ENCODE measurements at regions not wholly inside any gene's neighbourhood (a gene's known extent, or its start where the extent isn't known, plus 50 kb on each side); places are given as distances from the start of the nearest gene placed in this dataset.

- H3K36me3 ChIP-seq (replicated peaks in 1 of 2; ENCODE audit: control insufficient read depth in 1 of 2, insufficient read depth in 2 of 2, low read length in 1 of 2), result no peaks in the 10 kb centered on the region
- H3K9ac ChIP-seq, result no peak overlapping the region
- ChIA-PET POLR2A (no interaction called here), CTCF (no interaction called here)
- H3K9me3 ChIP-seq, result no peaks in the 10 kb centered on the region
- H2AFZ ChIP-seq (ENCODE audit: low read depth), result no peak overlapping the region
- H3K9me2 ChIP-seq, result no peaks in the 10 kb centered on the region
- no peak for TF ChIP-seq RXRA (IDR thresholded peaks at IDR 0.05; ENCODE audit: borderline replicate concordance, low read depth)
- TF ChIP-seq GATA2 (CRISPR knock-in tag; IDR thresholded peaks at IDR 0.05), result no peak
- no peak for TF ChIP-seq USF1 (IDR thresholded peaks at IDR 0.05; ENCODE audit: borderline replicate concordance, low read depth)
- TF ChIP-seq YY1 (IDR thresholded peaks at IDR 0.05; ENCODE audit: low read depth), result no peak
- no peak for TF ChIP-seq EZH2phosphoT487 (IDR thresholded peaks at IDR 0.05; ENCODE audit: borderline replicate concordance, low read depth)
- TF ChIP-seq ZBTB33 (IDR thresholded peaks at IDR 0.05; ENCODE audit: borderline replicate concordance, low read depth), result no peak
- TF ChIP-seq SMC3 (IDR thresholded peaks at IDR 0.05; ENCODE audit: low read depth, low read length), result no peak
- TF ChIP-seq ELF1 (IDR thresholded peaks at IDR 0.05), result no peak
- no peak for TF ChIP-seq TAF1 (IDR thresholded peaks at IDR 0.05; ENCODE audit: borderline replicate concordance, low read depth, low read length)
- TF ChIP-seq GABPA (IDR thresholded peaks at IDR 0.05; ENCODE audit: low read depth), result no peak
- no peak for TF ChIP-seq NRF1 (IDR thresholded peaks at IDR 0.05; ENCODE audit: low read depth, low read length)
- TF ChIP-seq MEF2A (IDR thresholded peaks at IDR 0.05; ENCODE audit: borderline replicate concordance, low read depth), result no peak
- no peak for TF ChIP-seq PBX3 (IDR thresholded peaks at IDR 0.05)
- no peak for TF ChIP-seq MXI1 (IDR thresholded peaks at IDR 0.05; ENCODE audit: low read depth, low read length)
- no peak for TF ChIP-seq CHD2 (IDR thresholded peaks at IDR 0.05; ENCODE audit: low read length, partially characterized antibody)
- no peaks in the 10 kb centered on the region for H3K4me1 ChIP-seq (ENCODE audit: control insufficient read depth in 1 of 2, insufficient read depth in 2 of 2, low read depth in 1 of 2, low read length in 1 of 2)
- no peaks in the 10 kb centered on the region; the same call in 1 of the 2 replicates for H3K27me3 ChIP-seq (ENCODE audit: insufficient read depth)
- no peak overlapping the region for H3K4me3 ChIP-seq (ENCODE audit: low read depth in 2 of 2, low read length in 1 of 2)
- no peak overlapping the region for H3K4me2 ChIP-seq
- no peak overlapping the region for H3K27ac ChIP-seq (ENCODE audit: low read depth in 2 of 2, low read length in 1 of 2)
- no peaks in the 10 kb centered on the region for H3K79me2 ChIP-seq (ENCODE audit: insufficient read depth)
- DNase-seq, result no peak
- H3F3A ChIP-seq (replicated peaks; ENCODE audit: insufficient read depth), result no peaks in the 10 kb centered on the region
- no peaks in the 10 kb centered on the region for H4K20me1 ChIP-seq (ENCODE audit: insufficient read depth)
- 0% methylated on average over 1 of the region's 1 CpG for WGBS (ENCODE audit: low lambda C conversion rate)
Measured at GRCh38 chr14:98937021-98937420, 335.0 kb downstream of the BCL11B start.

Data from SK-N-SH (cell line).